Tongue (tissue), 1 donor: ENCODE measurements at regions not wholly inside any gene's neighbourhood (a gene's known extent, or its start where the extent isn't known, plus 50 kb on each side); places are given as distances from the start of the nearest gene placed in this dataset.

Experiments
- DNase-seq: peaks from one replicate; pipeline ENCODE4 v3.0.0-alpha.2; 2015

DNA sequence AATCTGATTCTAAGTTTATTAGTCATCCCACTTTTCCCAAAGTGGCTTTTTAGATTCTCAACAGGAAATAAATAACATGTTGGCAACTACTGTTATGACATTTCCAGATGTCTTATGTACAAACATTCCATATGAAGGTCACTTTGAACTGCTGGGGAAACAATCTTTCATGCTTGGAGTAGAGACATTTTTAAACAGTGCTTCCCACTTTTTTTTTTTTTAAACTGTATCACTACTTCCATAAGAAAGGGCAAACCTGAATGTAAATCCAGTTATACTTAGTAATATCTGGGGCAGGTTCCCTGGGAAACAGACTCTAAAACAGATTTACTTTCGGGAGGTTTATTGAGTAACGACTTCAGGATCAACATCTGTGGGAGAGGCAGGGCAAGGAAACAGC, 473.8 kb downstream of the TAFA4 start:
- DNase-seq: peak; percentile 43

DNA sequence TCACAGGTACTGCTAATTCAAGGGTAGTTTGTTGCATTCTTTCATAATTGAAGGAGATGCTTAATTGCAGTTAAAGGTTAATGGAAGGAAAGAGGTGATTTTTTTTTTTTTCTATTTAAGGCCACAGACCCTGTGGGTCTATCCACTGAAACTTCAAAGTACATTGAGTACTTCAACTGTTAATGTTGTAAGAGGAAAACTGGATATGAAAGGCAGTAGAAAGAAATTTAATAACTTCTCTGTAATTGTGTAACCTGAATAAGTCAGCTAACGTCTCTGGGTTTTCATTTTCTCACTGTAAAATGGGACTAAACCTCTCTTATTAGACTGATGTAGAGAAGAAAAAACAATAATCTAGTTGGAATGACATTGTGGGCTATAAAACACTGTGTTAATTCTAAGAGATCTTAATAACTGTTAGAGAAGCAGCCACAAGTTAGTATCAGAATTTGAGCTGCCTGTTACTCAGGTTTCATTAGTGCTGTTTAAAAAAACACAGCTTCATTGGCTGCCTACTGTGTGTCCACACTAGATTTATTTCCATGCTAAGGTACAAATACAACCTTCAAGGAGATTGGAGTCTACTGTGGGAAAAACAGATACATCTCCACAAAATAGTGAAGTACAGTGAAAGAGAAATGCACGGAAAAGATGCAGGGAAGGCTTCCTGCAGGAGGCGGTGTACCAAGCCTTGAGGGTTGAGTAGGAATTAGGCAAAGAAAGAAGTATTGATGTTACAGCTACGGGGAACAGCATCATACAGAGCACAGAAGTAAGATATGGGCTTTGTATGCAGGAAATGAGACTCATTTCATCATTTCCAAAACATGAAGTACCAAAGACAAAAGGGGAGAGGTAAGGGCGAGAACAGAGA, 483.6 kb downstream of the TAFA4 start:
- no peak for DNase-seq

DNA sequence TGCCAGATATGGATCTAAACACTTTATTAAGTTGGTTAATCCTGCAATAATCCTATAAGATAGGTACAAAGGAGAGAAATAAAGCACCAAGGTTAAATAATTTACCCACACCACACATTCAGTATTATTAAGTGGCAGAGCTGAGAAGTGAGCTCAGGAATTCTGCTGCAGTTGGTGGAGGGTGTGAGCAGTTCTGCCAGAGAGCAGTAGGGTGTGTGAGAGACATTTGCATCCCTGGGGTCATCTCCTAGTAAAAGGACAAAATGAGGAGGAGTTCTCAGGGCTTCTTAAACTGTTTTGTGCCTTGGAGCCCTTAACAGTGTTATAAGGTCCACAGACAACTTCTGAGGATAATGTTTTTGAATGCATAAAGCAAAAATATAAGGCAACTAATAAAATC, 484.5 kb downstream of the TAFA4 start:
- no peak for DNase-seq

DNA sequence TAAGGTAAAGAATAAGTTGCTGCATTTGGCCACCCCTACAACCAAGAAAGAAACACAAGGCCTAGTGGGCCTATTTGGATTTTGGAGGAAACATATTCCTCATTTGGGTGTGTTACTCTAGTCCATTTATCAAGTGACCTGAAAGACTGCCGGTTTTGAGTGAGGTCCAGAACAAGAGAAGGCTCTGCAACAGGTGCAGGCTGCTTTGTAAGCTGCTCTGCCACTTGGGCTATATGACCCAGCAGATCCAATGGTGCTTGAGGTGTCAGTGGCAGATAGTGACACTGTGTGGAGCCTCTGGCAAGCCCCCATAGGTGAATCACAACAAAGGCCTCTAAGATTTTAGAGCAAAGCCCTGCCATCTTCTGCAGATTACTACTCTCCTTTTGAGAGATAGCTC, 491.3 kb downstream of the TAFA4 start:
- no peak for DNase-seq

DNA sequence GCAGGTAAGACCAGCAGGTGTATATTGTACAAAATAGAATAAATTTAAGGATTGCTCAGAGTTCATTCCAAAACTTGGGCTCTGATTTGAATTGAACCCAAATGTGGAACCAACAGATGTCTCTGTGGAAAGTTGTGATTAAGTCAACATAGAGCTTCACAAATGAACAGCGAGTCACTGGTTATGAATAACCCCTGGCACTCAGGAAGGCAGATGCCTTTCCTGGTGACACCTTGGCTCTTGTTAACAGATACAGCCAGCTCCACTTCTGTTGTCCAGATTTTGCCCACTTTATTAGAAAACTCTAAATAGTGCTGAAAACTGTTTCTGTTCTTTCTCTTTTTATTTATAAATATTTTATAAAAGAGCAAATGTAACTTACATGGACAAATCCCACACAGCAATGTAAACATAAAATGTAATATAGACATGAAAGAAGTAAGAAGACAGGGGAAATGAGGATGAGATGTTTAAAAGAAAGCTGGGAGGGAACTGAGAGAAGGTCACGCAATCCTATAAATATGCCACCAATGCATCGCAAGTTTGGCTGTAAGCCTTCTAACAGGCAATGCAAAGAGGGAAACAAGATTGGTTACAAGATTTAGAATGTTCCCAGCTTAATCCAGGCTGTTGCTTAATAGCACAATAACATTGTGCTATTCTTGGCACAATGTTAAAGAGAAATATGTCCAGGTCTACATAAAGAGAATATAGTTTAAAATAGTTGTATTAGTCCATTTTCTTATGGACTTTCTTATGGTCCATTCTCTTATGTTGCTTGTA, 495.5 kb downstream of the TAFA4 start:
- DNase-seq: no peak

DNA sequence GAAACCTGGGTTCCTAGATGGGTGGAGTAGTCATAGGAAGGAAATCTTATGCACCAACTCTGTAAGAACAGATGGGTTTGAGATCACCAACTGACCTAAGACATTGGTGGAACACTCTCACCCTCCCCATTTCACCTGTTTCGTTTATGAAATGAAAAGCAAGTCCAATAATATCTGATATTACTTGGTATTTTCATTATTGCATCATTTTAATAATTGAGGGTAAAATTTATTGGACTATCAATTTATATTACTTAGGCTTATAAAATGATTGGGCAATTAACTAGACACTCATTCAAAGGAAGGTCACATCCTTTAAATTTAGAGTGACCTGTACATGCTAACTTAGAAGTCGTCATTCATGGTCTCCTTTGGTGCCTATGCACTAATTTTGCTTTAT, 503.9 kb downstream of the TAFA4 start:
- no peak for DNase-seq

DNA sequence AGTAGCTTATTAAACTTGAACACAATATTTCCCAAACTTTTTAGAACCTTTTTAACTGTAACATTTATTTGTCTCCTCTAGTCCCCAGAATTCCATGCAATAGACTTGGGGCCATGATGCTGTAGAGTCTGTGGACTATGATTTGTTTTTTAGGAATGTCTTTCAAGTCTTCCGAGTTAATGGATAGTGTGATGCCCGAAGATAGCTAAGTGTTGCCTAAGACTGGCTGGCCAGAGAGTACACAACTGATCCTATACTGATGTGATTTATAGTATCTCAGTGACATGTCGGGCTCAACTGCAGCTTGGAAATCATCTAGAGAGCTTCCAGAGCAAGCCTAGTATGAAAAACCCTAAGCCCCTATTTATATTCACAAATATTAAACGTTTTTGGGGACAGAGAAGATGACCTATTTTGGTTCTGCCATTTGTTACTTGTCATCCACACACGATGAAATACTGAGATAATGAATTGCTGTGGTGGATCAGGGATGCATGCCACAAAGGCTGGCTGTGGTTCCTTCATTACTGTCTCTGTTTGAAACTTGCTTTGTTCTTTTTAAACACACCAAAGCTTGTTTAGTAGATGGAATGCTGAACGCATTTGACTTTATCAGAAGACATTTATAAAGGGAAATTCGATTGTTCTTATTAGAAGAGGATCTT, 507.4 kb downstream of the TAFA4 start:
- DNase-seq: peak; percentile 32

DNA sequence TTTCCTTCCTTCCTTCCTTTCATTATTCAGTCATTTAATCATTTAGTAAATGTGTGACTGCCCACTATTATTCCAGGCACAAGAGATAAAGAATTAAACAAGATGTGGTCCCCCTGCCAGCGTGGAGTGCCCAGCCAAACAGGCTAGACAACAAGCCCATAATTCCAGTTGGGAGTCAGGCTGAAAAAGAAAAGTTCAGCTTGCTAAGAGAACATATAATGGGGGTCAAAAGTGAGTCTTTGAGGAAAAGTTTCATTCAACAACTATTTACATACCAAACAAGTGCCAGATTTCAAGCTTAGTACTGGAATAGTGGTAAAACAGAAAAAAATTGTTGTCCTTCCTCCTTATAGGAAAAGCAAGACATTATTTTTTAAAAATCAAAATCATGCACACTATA, 523.7 kb downstream of the TAFA4 start:
- DNase-seq: no peak

DNA sequence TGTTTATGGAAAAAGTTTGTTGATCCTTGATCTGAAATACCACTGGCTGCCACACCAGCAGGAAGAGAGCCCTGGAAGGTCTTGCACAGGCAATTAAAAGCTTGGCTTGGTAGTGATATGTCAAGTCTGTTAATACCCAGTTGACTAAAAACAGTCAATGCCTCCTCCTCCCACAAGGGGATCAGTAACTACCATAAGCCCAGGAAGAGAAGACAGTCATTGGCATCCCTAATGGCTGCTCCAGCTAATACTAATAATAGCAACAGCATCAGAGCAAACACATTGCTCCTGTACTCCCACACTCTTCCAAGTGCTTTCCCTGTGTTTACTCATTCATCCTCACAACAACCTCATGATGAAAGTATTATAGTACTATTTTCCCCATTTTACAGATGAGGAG, 528.6 kb downstream of the TAFA4 start:
- DNase-seq: no peak

DNA sequence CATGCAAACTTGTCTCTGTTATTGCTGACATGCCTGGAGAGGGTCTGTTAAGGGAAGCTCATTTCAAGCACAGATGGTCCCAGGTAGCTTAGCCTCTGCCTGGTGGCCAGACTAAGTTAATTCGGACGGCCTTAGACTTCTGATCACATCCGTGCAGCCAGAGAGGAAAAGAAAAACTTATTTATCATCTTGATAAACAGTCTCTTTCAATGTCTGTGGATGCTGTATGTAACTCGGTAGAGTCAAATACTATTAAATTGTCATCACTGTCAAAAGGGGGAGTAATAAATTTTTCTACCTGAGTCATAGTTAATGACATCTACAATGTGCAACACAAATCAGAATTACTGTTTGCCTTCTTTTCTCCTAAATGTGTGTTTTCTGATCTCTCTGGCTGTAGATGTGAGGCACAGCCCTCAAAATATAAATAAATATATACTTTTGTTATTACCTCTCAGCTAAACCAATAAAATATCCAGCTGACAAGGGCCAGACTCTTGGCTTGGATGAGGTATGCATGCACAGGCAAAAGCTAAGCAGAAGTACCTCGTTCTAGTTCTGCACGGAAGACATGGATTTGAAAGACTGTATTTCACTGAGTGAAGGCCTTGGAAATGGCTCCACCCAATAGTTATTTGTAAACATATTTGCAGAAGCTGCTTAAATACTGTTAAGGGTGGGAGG, 530.0 kb downstream of the TAFA4 start:
- DNase-seq: no peak

DNA sequence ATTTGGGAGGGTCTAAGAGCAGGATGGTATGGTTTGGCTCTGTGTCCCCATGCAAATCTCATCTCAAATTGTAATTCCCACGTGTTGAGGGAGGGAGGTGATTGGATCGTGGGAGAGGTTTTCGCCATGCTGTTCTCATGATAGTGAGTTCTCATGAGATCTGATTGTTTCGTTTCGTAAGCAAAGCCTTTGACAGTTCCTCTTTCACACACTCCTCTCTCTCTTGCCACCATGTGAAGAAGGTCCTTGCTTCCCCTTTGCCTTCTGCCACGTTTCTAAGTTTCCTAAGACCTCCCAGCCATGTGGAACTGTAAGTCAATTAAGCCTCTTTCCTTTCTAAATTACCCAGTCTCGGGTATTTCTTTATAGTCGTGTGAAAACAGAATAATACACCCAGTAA, 553.7 kb downstream of the TAFA4 start:
- DNase-seq: no peak

DNA sequence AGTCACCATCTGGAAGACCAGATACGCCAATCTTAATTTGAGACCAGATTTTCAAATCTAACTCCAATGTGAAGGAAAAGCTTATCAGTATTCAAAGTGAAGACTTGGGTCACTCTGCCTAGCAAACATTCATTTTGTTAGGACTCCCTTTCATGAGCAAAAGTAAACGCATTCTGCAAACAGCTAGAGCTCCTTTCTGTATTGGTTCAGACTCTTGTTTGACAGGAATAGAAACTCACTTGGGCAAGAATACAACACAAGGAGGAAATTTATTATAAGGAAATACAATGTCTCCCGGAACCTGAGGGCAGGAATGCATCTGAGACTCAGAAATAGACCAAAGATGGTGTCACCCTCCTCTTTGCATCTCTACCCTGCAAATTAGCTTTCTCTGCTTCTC, 558.6 kb downstream of the TAFA4 start:
- no peak for DNase-seq

DNA sequence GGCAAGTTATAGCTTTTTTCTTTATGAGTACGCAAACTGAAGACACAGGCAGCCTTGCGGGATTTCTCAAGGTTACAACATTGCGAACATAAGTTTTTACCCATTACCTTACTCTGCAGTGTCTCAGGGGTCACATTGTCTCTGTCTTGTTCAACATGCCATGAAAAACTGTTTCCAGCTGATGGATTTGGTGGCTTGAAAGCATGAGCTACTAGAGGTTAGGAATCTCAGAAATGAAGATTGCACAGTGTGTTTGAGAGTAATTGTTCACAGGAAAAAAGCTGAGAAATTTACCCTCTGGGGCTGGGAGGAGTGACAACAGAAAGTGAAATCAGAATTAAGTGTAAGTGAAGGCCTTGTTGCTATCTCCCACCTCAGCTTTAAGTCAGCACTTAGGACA, 568.6 kb downstream of the TAFA4 start:
- no peak for DNase-seq

DNA sequence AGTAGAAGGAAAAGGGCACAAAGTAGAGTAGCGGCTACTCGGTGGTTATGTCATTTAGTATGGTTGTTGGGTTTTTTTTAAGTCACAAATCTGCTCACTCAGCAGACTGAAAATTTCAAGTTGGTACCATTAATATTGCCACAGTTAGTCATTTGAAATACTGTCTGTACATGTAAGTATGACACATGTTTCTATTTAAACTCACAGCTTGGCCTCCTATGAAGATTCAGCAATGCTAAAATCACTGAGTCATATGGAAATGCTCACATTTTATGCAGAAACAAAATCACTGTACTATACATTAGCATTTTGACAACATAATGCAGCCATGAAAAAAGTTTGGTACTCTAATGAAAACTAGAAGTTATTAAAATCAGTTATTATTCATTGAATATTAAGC, 571.9 kb downstream of the TAFA4 start:
- no peak for DNase-seq

DNA sequence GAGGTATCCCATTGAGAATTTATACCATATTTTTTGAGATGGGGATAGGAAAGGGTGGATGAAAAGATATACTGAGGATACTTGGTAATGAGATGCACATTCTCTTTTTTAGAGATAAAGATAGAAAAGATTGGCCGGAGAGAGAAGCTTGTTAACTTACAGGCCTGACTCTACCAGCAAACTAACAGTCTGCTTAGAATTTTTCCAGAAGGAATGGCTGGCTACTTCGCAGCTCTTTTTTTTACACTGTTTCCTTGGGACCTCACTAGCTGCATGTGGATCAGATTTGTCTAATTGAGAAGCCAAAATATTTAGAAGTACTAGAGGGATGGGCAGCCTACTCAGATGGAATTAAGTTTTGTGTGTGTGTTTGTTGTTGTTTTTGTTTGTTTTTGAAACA, 586.6 kb downstream of the TAFA4 start:
- no peak for DNase-seq

DNA sequence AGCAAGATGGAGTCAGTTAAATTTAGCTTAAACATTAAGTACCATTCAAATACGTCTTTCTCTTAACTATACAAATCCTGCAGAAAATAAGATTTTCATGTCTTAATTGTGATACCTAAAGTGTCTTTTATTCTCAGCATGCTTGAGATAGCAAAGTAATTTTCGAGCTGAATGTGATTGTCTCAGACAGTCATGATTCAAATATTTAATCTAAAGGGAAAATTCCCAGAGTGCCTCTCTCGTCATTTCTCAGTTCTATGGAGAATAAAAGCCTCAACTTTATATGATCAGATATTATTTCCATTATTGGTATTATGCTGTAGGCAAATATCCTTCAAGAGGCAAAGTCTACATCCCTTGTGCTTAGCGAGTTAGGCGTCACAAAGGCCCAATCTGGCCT, 589.9 kb downstream of the TAFA4 start:
- no peak for DNase-seq

DNA sequence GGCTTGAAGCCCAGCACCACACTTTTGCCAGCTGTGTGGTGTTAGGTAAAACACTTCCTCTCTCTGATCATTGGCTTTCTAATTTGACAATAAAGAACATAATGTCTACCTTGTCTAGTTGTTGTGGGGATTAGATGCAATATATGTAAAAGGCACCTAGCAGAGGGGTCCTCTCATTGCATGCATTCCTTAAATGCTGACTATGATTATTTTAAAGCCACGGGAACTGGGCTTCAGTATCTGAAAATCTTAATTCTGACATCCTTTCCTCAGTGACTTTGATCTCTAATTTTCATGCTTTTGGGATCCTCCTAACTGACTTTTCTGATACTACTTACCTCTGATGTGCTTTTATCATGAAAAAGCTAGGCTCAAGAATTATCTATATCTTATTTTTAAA, 596.3 kb downstream of the TAFA4 start:
- DNase-seq: no peak

DNA sequence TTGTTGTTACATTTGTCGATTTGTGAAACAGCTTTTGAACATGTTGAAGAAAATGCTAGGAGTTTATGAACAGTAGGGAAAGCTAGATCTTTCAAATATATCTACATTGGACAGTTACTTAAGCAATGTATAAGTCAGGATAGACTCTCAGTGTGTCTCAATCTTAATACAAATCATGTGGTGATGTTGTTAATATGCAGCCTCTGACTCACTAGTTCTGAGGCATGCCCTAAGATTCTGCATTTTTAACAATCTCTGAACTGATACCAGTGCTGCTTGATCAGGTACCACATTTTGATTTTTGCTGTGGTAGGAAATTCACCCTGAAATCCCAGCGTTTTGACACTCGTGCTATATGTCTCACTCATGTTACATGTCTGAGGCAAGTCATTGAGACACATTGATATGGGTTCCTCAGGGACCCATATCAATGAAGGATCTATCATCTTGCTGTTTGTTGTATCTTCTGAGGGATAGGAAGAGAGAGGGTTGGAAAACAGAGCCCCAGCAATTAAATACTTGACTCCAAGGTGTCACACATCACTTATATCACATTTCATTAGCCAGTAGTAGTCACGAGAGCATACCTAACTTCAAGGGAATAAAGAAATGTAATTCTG, 597.9 kb downstream of the TAFA4 start:
- DNase-seq: no peak

DNA sequence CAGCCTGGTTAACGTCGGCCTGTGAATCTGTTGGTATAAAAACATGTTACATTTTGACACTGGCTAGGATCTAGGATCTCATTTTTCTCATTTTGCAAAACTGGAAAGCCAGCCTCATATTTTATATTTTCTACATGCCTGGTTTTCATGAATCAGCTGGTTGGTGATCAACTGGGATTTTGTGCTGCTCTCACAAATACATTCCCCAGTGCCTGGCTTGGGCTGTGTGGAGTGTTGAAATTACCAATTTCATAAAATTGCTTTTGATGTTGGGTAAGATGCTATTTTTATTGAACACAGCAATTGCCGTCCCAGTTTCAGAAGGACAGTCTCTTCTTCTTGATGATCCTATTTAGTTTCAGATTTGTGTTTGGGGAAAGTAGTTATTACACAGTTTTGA, 604.3 kb downstream of the TAFA4 start:
- no peak for DNase-seq

DNA sequence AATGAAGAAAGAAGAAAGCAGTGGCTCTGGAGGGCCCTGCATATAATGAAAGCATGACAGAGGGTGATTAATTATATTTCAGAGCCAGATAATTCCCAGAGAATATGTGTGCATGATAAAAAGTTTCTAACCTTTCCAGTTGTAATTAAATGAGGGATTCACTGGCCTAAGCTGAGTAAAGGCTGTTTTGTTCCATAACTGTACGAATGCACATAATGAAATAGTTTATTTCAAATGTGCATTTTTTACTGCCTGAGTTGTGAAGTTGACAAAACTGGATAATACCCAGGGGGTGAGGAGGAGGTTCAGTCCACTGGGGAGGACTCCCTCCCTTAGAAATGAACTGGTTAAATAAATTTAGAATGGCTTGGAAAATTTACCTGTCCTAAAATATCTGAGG, 616.4 kb downstream of the TAFA4 start:
- DNase-seq: no peak

DNA sequence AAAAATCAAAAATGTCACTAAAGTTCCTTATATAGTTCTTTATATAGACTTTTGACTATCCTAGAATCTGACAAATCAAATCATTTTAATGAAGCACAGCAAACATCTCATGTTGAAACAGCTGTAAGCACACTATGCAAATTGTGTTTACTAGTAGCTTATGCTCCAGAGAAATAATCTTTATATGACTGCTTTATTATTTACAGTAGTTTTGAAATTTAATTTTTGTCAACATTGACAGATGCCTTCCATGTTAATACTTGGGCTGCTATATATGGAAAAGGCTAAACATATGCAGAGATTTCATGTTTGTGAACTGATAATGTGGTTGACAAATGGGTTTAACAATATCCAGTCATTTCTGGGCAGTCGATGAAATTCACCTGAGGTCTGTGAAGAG, 616.8 kb downstream of the TAFA4 start:
- no peak for DNase-seq

DNA sequence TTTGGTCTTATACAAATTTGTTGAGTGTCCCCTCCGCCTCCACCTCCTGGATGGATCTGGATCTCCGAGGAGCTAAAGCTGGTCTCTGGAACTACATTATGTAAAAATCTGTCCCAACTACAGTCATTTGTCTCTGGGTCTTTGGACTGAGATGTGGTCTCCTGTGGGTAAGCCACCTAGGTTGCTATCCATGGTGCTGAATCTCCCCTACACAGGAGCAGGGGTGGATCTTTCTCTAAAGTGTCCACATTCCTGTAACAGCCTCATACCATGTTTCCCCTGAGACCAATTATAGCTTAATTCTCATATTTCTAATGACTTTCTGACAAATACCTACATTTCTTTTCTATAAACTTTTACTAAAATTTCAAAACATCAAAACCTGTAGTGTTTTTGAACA, 625.8 kb downstream of the TAFA4 start:
- peak; percentile 79 for DNase-seq
